ES-I3 (cell line): ENCODE measurements at regions not wholly inside any gene's neighbourhood (a gene's known extent, or its start where the extent isn't known, plus 50 kb on each side); places are given as distances from the start of the nearest gene placed in this dataset.
A peak's percentile ranks its signal among the peaks of the same experiment; 100 is the strongest.

ENCODE experiments used
- H3K36me3 ChIP-seq: 2 replicates; pipeline ENCODE4 v1.6.1; 2013; ENCODE audit warnings: mild to moderate bottlenecking, low read length, control low read depth, moderate library complexity; ENCODE audit not compliant: insufficient read depth
- H3K4me1 ChIP-seq: 2 replicates; pipeline ENCODE4 v1.6.1; 2013; ENCODE audit warnings: mild to moderate bottlenecking, control low read depth, low read length; ENCODE audit not compliant: insufficient read depth
- H3K9ac ChIP-seq: 2 replicates; pipeline ENCODE4 v1.6.1; 2013; ENCODE audit warnings: low read depth, mild to moderate bottlenecking, low read length, moderate library complexity
- H3K9me3 ChIP-seq: 2 replicates; pipeline ENCODE4 v1.6.1; 2013; ENCODE audit warnings: mild to moderate bottlenecking, low read length, moderate library complexity; ENCODE audit not compliant: control insufficient read depth, insufficient read depth

DNA sequence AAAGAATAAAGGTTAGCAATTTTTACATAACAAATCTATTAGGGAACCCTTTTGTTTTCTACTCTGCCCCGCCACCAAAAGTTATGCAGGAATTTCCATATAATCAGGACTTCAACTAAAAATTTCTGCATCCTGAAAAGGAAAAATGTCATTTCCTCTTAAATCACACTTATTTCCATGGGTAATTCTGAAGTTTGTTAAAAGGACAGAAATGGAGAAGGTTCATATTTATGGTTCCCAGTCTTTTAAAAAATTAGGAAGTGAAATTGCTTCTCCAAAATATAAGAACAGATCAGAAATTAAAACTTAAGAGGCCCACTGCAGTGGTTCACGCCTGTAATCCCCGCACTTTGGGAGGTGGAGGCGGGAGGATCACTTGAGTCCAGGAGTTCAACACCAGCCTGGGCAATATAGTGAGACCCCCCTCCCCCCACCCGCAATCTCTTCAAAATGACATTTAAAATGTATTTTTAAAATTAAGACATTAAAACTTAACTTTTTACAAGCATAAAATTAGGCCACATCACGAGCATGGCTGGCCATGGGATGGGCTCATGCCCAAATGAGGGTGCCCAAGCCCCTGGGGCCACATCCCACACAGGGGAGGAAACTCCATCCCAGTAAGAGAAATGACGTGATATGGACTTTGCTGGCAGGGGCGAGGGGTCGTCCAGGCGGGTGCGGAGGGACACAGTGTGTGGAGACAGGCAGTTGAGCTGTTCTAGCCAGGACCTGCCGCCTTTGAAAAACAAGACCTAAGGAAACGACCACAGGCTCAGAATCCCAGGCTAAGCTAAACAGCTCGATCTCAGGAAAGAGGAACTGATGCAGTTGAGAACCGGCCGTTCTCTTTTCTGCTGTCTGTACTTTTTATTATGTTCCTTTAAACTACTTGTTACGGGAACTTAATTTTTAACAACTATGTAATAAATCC lies 51.3 kb upstream of the NFE2L3 start:
- H3K4me1 ChIP-seq = peaks cover 17% of the 10 kb centered on the region
- H3K36me3 ChIP-seq = no peaks in the 10 kb centered on the region
- H3K9ac ChIP-seq = peak overlapping the region; percentile 38; the same call in 1 of the 2 replicates
- H3K9me3 ChIP-seq = no peaks in the 10 kb centered on the region

DNA sequence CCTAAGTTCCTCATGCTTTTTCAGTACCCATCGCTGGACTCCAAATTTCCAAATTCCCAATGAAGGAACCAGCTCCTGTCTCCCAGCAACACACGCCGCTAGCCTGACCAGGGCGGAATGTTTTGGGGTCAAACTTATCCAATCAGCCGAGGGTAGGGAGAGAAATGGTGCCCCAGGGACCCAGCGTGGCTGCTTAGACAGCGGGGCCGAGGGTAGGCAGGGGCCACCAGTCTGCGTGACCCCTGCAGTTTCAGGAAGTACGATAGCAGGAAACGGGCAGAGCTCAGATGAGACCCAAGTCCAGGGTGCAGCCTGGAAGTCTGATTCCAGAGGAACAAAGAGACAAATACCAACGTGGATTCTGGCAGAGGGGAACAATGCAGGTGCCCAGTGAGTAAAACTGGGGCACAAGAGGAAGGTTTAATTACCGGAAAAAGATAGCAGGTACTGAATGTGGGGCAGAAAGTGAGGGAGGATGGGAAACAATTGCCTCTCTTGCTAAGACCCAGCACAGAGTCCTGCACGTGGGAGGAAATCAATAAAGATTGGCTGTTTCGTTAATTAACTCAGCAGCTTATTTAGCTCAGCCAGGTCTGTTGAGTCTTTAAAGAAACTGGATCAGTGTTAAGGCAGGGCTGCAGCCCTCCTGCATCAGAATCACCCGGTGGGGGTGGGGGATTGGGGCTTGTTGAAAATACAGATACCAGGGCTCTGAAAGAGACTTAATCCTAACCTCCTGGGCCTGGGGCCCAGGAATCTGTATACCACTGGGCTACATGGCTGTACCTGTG lies 50.4 kb upstream of the NFE2L3 start:
- Histone ChIP-seq H3K36me3 (no peaks in the 10 kb centered on the region), H3K9me3 (no peaks in the 10 kb centered on the region), H3K9ac (peak overlapping the region; percentile 38), H3K4me1 (peaks cover 17% of the 10 kb centered on the region)

GRCh38 chr7:26102176-26102575 lies 49.8 kb upstream of the NFE2L3 start:
- Histone ChIP-seq H3K9me3 (no peaks in the 10 kb centered on the region), H3K36me3 (no peaks in the 10 kb centered on the region), H3K4me1 (peaks cover 17% of the 10 kb centered on the region), H3K9ac (no peak overlapping the region)
